ENCODE measurements at regions not wholly inside any gene's neighbourhood (a gene's known extent, or its start where the extent isn't known, plus 50 kb on each side); places are given as distances from the start of the nearest gene placed in this dataset.

- no peak for DNase-seq
Observed at GRCh38 chr5:12460493-12461261, 556.4 kb upstream of the CTNND2 start.

- DNase-seq, result no peak
Observed at GRCh38 chr5:12459326-12459725, 555.1 kb upstream of the CTNND2 start.

- DNase-seq, result no peak
Observed at GRCh38 chr5:12419075-12419474, 514.8 kb upstream of the CTNND2 start.

GRCh38 chr5:12413585-12413984 is 509.3 kb upstream of the CTNND2 start:
- no peak for DNase-seq

DNA sequence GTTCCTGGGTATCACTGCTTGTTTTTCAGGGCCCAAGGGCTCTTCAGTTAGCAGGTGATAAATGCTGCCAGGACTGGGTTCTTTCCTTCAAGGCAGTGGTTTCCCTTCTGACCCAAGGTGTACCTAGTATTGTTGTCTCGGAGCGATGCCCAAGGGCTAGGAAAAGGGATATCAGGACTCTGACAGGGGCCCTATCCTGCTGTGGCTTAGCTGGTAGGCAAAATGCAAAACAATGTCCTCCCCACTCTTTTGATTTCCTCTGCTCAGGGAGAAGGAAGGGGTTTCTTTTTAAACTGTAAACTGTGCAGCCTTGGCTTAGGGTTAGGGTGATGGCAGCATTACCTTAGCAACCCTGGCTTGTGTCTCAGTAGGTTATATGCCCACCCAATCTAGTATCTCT is 508.8 kb upstream of the CTNND2 start:
- no peak for DNase-seq

DNA sequence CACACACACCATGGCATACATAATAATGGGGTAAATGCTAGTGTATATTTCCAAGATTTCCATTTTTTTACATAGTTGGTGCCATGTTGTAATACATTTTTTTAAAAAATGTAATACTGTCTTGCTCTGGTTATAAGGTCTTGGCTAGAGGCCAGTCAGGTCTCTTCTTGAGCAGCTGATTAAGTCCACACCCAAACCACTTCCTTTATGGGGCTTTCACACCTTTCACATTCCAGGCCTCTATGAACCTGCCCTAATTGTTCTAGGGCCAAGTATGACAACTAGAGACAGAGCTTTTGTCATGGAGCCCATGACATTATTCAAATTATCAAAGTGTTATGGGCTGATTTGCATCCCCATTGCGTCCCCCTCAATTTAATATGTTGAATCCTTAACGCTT is 495.6 kb upstream of the CTNND2 start:
- DNase-seq, result no peak

DNA sequence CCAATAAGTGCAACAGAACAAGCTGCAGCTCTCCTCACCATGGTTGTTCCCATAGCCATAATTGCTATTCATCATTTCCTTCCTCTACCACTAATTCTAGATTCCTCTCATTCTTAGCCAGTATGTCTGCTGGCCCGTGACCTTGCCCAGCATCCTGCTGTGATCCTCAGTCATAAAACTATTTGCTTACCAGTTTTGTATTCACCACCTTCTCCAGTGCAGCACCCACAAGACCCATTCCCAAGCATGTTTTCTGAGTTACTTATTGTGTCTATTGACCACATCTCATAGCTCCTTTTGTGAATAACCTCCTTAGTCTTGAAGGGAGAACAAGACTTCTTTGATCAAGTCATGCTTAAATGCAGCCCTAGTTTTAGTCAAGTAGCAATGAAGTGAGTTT is 488.0 kb upstream of the CTNND2 start:
- no peak for DNase-seq

GRCh38 chr5:12385095-12385494 is 480.8 kb upstream of the CTNND2 start:
- no peak for DNase-seq

- DNase-seq, result no peak
Observed at GRCh38 chr5:12384005-12384404, 479.8 kb upstream of the CTNND2 start.

GRCh38 chr5:12367973-12368372 is 463.7 kb upstream of the CTNND2 start:
- DNase-seq, result no peak

DNA sequence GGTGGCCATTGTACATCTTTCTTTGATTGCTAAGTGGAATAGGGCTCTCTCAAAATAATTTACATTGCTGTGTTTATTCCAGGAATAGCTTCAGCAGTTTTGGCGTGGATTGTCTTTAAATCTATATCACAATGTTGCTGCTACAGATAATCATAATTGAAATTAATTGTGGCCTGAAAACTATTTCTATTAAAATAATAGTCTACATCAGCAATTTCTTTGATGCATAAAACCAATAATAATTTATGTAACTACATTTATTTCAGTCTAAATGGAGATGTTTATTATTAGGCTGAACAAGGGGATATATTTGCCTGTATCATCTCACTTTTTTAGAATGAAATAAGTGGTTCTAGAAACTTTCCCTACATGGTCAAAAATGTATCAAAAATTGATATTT is 456.0 kb upstream of the CTNND2 start:
- DNase-seq, result no peak

GRCh38 chr5:12358371-12359090 is 454.3 kb upstream of the CTNND2 start:
- DNase-seq, result no peak

DNA sequence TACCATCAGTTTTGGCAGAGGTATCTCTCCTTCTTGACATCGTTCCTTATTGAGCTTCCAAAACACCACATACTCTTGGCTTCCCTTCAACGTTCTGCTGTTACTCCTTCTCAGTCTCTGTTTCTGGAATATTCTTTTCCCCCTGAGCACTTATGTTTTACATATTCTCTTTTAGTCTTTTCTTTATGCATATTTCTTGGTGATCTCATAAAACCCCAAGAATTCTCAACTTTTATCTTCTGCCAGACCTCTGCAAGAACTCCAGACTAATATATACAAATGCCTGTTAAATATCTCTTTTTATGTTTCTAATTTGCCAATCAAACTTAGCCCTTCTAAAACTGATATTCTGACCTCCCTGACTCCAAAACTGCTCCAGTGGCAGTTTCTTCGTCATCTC is 453.4 kb upstream of the CTNND2 start:
- DNase-seq, result no peak

- DNase-seq, result no peak
Observed at GRCh38 chr5:12354686-12355085, 450.4 kb upstream of the CTNND2 start.

DNA sequence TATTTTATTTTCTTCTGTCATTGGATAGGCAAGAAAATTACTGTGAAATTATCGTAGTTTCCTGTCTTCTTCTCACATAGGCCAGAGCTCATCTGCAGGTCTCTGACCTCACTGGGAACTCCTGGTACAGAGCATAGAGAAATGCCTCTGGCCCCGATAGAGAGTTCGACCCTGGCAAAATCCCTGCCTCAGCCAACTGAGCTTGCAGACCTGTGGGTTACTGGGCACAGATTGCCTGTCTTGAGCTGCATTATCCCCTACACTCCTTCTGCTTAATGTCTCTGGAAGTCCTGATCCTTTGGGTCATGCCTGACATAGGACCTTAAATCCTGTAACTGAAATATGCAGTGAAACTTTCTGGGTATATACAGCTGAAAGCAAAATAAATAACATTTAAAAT is 439.3 kb upstream of the CTNND2 start:
- DNase-seq, result no peak

DNA sequence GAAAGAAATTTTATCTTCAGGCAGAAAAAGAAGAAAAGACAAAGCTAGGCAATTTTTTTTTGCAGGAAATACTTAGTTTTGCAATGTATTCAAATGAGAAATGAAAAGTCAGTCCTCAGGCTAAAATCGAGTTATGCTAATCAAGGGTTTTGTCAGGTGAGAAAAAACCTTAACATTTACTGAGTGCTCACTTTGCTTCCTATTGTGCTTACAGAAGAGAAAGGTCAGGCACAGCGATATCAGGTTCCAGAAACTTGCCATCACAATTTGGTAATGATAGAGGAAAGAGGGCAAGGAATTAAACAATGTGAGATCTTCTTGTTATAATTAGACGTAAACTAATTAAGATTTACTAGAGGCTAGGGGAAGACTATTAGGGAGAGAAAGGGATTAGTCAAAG is 431.7 kb upstream of the CTNND2 start:
- no peak for DNase-seq

DNA sequence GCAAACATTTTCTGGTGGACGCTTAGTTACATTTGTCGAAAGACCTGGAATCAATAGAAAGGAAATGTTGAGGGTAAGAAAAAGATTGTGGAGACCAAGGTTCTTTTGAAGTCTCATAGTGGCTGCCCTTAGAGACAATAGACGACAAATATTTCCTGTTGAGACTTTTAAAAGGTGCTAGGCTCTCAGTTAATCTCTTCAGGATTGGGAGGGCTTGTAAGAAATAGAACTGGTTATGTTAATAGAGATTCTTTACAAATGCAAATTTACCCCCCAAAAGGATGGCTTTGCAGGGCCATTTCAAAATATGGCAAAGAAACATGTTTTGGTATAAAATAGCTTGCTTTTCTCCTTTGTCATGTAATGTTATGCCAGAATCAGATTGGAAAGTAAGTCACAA is 428.2 kb upstream of the CTNND2 start:
- DNase-seq, result no peak

- no peak for DNase-seq
Observed at GRCh38 chr5:12330993-12331588, 426.8 kb upstream of the CTNND2 start.

GRCh38 chr5:12330381-12330780 is 426.1 kb upstream of the CTNND2 start:
- DNase-seq, result no peak

DNA sequence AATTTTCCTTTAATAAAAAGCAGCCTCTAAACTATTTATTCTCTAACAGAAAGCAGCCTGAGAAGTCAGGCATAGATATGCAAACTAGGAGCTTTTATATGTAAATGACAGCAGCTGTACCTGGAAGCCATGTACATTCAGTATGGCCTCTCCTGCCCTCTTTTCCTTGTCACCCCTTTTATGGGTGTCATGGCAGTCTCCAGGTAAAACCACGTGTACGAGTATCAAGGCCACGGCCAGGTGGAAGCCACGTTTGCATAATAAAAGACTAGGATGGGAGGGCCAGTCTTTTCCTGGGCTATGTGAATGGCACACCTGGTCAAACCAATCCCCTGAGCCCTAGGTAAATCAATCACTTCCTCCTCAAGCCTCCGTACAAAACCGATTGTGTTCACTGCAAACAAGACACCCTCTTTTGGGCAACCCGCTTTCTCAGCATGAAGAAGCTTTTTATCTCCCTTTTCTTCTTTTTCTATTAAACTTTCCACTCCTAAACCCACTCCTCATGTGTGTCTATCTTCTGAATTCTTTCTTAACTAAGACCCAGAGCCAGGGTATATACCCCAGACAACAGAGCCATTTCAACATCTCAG is 419.5 kb upstream of the CTNND2 start:
- DNase-seq, result no peak

DNA sequence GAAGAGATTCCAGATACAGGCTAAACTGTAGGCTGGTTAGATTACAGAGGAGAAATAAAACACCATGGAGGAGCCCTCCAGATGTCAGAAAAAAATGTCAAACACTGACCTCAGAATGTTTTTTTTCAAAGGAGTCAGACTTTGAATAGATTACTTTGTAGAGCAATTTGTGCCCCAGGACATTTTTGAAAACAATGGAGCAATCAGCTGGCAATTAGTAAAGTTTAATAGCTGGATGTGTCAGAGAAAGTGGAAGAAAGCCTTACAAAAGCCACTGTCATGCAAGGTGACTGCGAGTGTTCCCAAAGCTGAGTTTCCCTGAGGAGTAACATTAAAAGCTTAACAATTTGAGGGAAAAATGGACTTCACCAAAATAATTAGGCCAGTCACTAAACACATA is 417.8 kb upstream of the CTNND2 start:
- DNase-seq, result no peak

DNA sequence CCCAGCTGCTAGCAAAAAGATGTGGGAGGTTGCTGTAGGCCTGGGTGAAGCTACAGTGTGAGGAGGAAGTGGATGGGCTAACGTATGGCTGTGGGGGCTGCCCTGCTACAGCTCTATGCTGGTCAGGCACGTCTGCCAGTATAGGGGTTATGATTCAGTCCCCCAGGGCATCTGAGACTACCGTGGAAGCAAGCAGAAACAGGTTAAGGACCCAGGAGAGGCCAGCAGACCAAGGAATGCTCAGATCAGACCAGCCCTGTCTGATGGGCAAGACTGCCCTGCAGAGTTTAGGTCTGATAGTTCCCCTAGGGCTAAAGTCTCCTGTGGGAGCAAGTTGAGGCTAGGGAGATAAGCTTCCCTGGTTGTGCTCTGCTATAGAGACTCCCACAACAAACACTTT is 416.1 kb upstream of the CTNND2 start:
- no peak for DNase-seq

- no peak for DNase-seq
Observed at GRCh38 chr5:12316812-12317211, 412.6 kb upstream of the CTNND2 start.

- no peak for DNase-seq
Observed at GRCh38 chr5:12315461-12315860, 411.2 kb upstream of the CTNND2 start.

All from bone marrow (tissue), 2 donors.